ENCODE measurements at regions not wholly inside any gene's neighbourhood (a gene's known extent, or its start where the extent isn't known, plus 50 kb on each side); places are given as distances from the start of the nearest gene placed in this dataset.

- peak; percentile 39 for DNase-seq (ENCODE audit: low read depth)
Measured at GRCh38 chr2:62596061-62596921, 90.3 kb upstream of the TMEM17 start.

GRCh38 chr2:62595474-62595873, 89.5 kb upstream of the TMEM17 start:
- no peak for DNase-seq (ENCODE audit: low read depth)

GRCh38 chr2:62593825-62594224, 87.8 kb upstream of the TMEM17 start:
- DNase-seq (ENCODE audit: low read depth) = no peak

- no peak for DNase-seq (ENCODE audit: low read depth)
Measured at GRCh38 chr2:62591491-62591890, 85.5 kb upstream of the TMEM17 start.

GRCh38 chr2:62589691-62590356, 83.8 kb upstream of the TMEM17 start:
- DNase-seq (ENCODE audit: low read depth) = no peak

- no peak for DNase-seq (ENCODE audit: low read depth)
Measured at GRCh38 chr2:62587592-62587991, 81.6 kb upstream of the TMEM17 start.

GRCh38 chr2:62586981-62587380, 81.0 kb upstream of the TMEM17 start:
- peak; percentile 33 for DNase-seq (ENCODE audit: low read depth)

GRCh38 chr2:62578803-62579640, 73.0 kb upstream of the TMEM17 start:
- peak; percentile 80 for DNase-seq (ENCODE audit: low read depth)

- peak; percentile 97 for DNase-seq (ENCODE audit: low read depth)
Measured at GRCh38 chr2:62577994-62578781, 72.2 kb upstream of the TMEM17 start.

GRCh38 chr2:62576276-62576939, 70.4 kb upstream of the TMEM17 start:
- no peak for DNase-seq (ENCODE audit: low read depth)

GRCh38 chr2:62573936-62574335, 67.9 kb upstream of the TMEM17 start:
- DNase-seq (ENCODE audit: low read depth) = no peak

- no peak for DNase-seq (ENCODE audit: low read depth)
Measured at GRCh38 chr2:62573137-62573731, 67.2 kb upstream of the TMEM17 start.

GRCh38 chr2:62570861-62571698, 65.1 kb upstream of the TMEM17 start:
- no peak for DNase-seq (ENCODE audit: low read depth)

- no peak for DNase-seq (ENCODE audit: low read depth)
Measured at GRCh38 chr2:62569907-62570841, 64.2 kb upstream of the TMEM17 start.

- DNase-seq (ENCODE audit: low read depth) = peak; percentile 36
Measured at GRCh38 chr2:62568983-62569837, 63.2 kb upstream of the TMEM17 start.

- no peak for DNase-seq (ENCODE audit: low read depth)
Measured at GRCh38 chr2:62568074-62568473, 62.1 kb upstream of the TMEM17 start.

GRCh38 chr2:62567669-62568068, 61.7 kb upstream of the TMEM17 start:
- no peak for DNase-seq (ENCODE audit: low read depth)

- no peak for DNase-seq (ENCODE audit: low read depth)
Measured at GRCh38 chr2:62566847-62567246, 60.9 kb upstream of the TMEM17 start.

Data from ELR (cell line).